C4-2B (cell line): ENCODE measurements at regions not wholly inside any gene's neighbourhood (a gene's known extent, or its start where the extent isn't known, plus 50 kb on each side); places are given as distances from the start of the nearest gene placed in this dataset.

Experiments used
- CTCF ChIP-seq: fragments of 450-650 bp; conservative IDR thresholded peaks from 2 replicates; pipeline ENCODE4 v1.5.1; 2017; ENCODE audit warnings: mild to moderate bottlenecking
- ZFX ChIP-seq: fragments of 450-650 bp; IDR thresholded peaks from 2 replicates; pipeline ENCODE4 v1.6.1; 2017

DNA sequence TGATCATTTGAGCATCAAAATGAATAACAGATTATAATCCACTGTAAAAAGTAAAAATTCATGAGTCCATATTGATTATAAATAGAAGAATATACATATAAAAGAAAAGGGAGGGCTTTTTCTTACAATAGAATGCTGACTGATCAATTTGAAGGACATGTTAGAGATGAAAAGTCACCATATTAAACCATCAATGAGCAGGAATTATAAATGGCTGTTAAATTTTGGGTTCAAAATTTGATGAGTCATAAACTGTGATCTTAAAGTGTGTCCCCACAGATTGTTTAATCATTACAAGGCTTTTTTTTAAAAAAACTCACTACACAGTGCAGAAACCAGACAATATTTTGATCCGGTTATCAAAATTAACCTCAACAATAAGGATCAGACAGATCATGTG lies 434.5 kb downstream of the BCL11A start:
- TF ChIP-seq CTCF (no peak), ZFX (no peak)
